GM12878 (cell line): ENCODE measurements at regions not wholly inside any gene's neighbourhood (a gene's known extent, or its start where the extent isn't known, plus 50 kb on each side); places are given as distances from the start of the nearest gene placed in this dataset.
A peak's percentile ranks its signal among the peaks of the same experiment; 100 is the strongest.

Experiments used
- ATAC-seq: fragments of 200-7000 bp; cut with Tn5 transposase; 3 replicates; pipeline ENCODE4 v1.9.1; 2020; ENCODE audit warnings: mild to moderate bottlenecking, moderate library complexity
- BruUV-seq: library from RNA; stranded (reverse); fragments of 400-500 nt; replicated peaks from 2 replicates; lab custom pipeline; 2021; lab: Mats Ljungman, UMichigan
- CTCF ChIA-PET: fragments of 300-600 bp; sonication (Branson Sonifier 250); formaldehyde crosslinking; extraction: SDS; loops from one replicate; lab custom pipeline; 2021; ENCODE audit warnings: inconsistent platforms; lab: Yijun Ruan, JAX
- POLR2A ChIA-PET: fragments of 350-600 bp; formaldehyde crosslinking; extraction: SDS; loops from one replicate; lab custom pipeline; 2021; ENCODE audit warnings: inconsistent platforms; lab: Charles Lee
- RAD21 ChIA-PET: fragments of 300-600 bp; sonication (Branson Sonifier 250); formaldehyde crosslinking; loops from one replicate; lab custom pipeline; 2023; ENCODE audit warnings: antibody characterized with exemption; ENCODE audit not compliant: unreplicated experiment; lab: Charles Lee
- SMC1A ChIA-PET: fragments of 300-600 bp; sonication (Branson Sonifier 250); formaldehyde crosslinking; loops from one replicate; lab custom pipeline; 2023; ENCODE audit not compliant: unreplicated experiment, uncharacterized antibody; lab: Charles Lee
- DNase-seq: peaks from one replicate; pipeline ENCODE4 v3.0.0-alpha.2; 2011; ENCODE audit warnings: low read depth, low spot score
- FAIRE-seq: peaks from 3 replicates; lab custom pipeline; 2011; peaks lifted over from hg19 to GRCh38; lab: Jason Lieb, UNC
- H2AFZ ChIP-seq: 2 replicates; pipeline ENCODE4 v1.6.0; 2011; ENCODE audit warnings: low read depth, low read length, control low read depth; ENCODE audit not compliant: control insufficient read depth
- H3K27ac ChIP-seq: 2 replicates; pipeline ENCODE4 v1.5.1; 2011; ENCODE audit warnings: control low read depth; ENCODE audit not compliant: control insufficient read depth, insufficient read depth
- H3K27me3 ChIP-seq, 2 experiments: replicated peaks in 1 of 2; 2 replicates each; pipeline versions ENCODE4 v1.6.0 to v1.6.1; 2011; ENCODE audit warnings: low read length in 1 of 2; ENCODE audit not compliant: control insufficient read depth in 2 of 2, insufficient read depth in 2 of 2
- H3K36me3 ChIP-seq, 2 experiments: 2 replicates each; pipeline ENCODE4 v1.5.1; 2011; ENCODE audit warnings: low read length in 1 of 2; ENCODE audit not compliant: control insufficient read depth in 2 of 2, insufficient read depth in 2 of 2
- H3K4me1 ChIP-seq: 2 replicates; pipeline ENCODE4 v1.6.1; 2011; ENCODE audit warnings: mild to moderate bottlenecking, low read length, moderate library complexity, mixed read lengths; ENCODE audit not compliant: control insufficient read depth, insufficient read depth
- H3K4me2 ChIP-seq: 2 replicates; pipeline ENCODE4 v1.6.0; 2011; ENCODE audit warnings: control low read depth; ENCODE audit not compliant: control insufficient read depth, insufficient read depth
- H3K4me3 ChIP-seq: fragments of 200-600 bp; sonication (generic); 2 replicates; pipeline ENCODE4 v1.5.1; 2016
- H3K79me2 ChIP-seq: 2 replicates; pipeline ENCODE4 v1.6.0; 2011; ENCODE audit warnings: low read length; ENCODE audit not compliant: control insufficient read depth, insufficient read depth
- H3K9ac ChIP-seq: 2 replicates; pipeline ENCODE4 v1.8.0; 2011; ENCODE audit warnings: low read length, control low read depth, mixed read lengths; ENCODE audit not compliant: control insufficient read depth, insufficient read depth
- H3K9me3 ChIP-seq: replicated peaks from 3 replicates; pipeline ENCODE4 v1.5.1; 2011; ENCODE audit warnings: mild to moderate bottlenecking, low read length; ENCODE audit not compliant: control insufficient read depth, insufficient read depth
- H4K20me1 ChIP-seq: 2 replicates; pipeline ENCODE4 v1.6.0; 2011; ENCODE audit not compliant: control insufficient read depth, insufficient read depth
- ATF3 ChIP-seq: IDR thresholded peaks from 2 replicates; pipeline ENCODE4 v1.6.1; 2011; ENCODE audit warnings: low read depth, mild to moderate bottlenecking, low read length, moderate library complexity, borderline replicate concordance; ENCODE audit errors: extremely low read depth
- ATF7 ChIP-seq: fragments of 450-650 bp; IDR thresholded peaks from 2 replicates; pipeline ENCODE4 v1.6.1; 2016; ENCODE audit warnings: low read depth, mild to moderate bottlenecking
- CBX3 ChIP-seq: fragments of 200-600 bp; sonication (generic); IDR thresholded peaks from 2 replicates; pipeline ENCODE4 v1.6.1; 2016; ENCODE audit warnings: low read depth, borderline replicate concordance
- CHD2 ChIP-seq: IDR thresholded peaks from 2 replicates; pipeline ENCODE4 v1.6.1; 2011; ENCODE audit warnings: low read depth, low read length, improper control_type of control experiment, borderline replicate concordance
- CHD4 ChIP-seq: fragments of 200-600 bp; sonication (generic); IDR thresholded peaks from 2 replicates; pipeline ENCODE4 v1.6.1; 2016; ENCODE audit warnings: mild to moderate bottlenecking
- EGR1 ChIP-seq, 2 experiments: IDR thresholded peaks; 1 replicate in 1 of 2; 2 replicates in 1 of 2; pipeline ENCODE4 v1.6.1; 2011 to 2012; ENCODE audit warnings: low read depth in 2 of 2, low read length in 2 of 2, borderline replicate concordance in 1 of 2, mild to moderate bottlenecking in 1 of 2, moderate library complexity in 1 of 2
- ETV6 ChIP-seq, 2 experiments: fragments of 450-650 bp in 1 of 2; IDR thresholded peaks in 1 of 2; conservative IDR thresholded peaks in 1 of 2; 2 replicates each; pipeline ENCODE4 v1.6.1; 2014; ENCODE audit warnings: antibody characterized with exemption in 1 of 2, borderline replicate concordance in 1 of 2, low read depth in 1 of 2, mild to moderate bottlenecking in 1 of 2, moderate library complexity in 1 of 2
- IRF4 ChIP-seq: IDR thresholded peaks from 2 replicates; pipeline ENCODE4 v1.6.1; 2011; ENCODE audit warnings: low read depth, low read length
- JUNB ChIP-seq: IDR thresholded peaks from 2 replicates; pipeline ENCODE4 v1.6.1; 2016; ENCODE audit warnings: antibody characterized with exemption, mild to moderate bottlenecking
- MEF2A ChIP-seq: IDR thresholded peaks from 2 replicates; pipeline ENCODE4 v1.6.1; 2011; ENCODE audit warnings: low read depth, mild to moderate bottlenecking, low read length, moderate library complexity; ENCODE audit not compliant: insufficient read depth
- NR2F1 ChIP-seq: fragments of 450-650 bp; conservative IDR thresholded peaks from 2 replicates; pipeline ENCODE4 v1.6.1; 2017; ENCODE audit warnings: mild to moderate bottlenecking
- RELA ChIP-seq: fragments of 450-650 bp; IDR thresholded peaks from 2 replicates; pipeline ENCODE4 v1.8.0; 2014; ENCODE audit warnings: borderline replicate concordance; ENCODE audit not compliant: partially characterized antibody
- WRNIP1 ChIP-seq: IDR thresholded peaks from 2 replicates; pipeline ENCODE4 v1.6.1; 2011; ENCODE audit warnings: low read depth, low read length, improper control_type of control experiment, borderline replicate concordance
- ZNF207 ChIP-seq: fragments of 450-650 bp; IDR thresholded peaks from 2 replicates; pipeline ENCODE4 v1.6.1; 2014; ENCODE audit warnings: antibody characterized with exemption, mild to moderate bottlenecking, borderline replicate concordance
- WGBS: methylation state at CpG from one replicate; pipeline ENCODE4 v1.1.6; 2016; ENCODE audit warnings: low lambda C conversion rate; ENCODE audit not compliant: insufficient replicate concordance, insufficient coverage; ENCODE audit errors: missing lambda C conversion rate; 5-methylcytosine and 5-hydroxymethylcytosine counted together
- in situ Hi-C: fragments of 300-500 bp; cut with MboI; formaldehyde crosslinking; loops from 9 replicates; pipeline ENCODE4 v1.14.3; 2018; ENCODE audit warnings: mixed read lengths
- intact Hi-C: fragments of 100-400 bp; cut with micrococcal nuclease; formaldehyde crosslinking; loops from one replicate; pipeline ENCODE4 v1.14.2; 2022; ENCODE audit not compliant: unreplicated experiment
- TF ChIP-seq, protein P1 (sequence below): fragments of 150-350 bp; IDR thresholded peaks from 2 replicates; pipeline ENCODE4 v1.6.1; 2016; ENCODE audit warnings: low read depth, low read length
- TF ChIP-seq, protein P2 (sequence below): fragments of 450-650 bp; IDR thresholded peaks from 2 replicates; pipeline ENCODE4 v1.6.1; 2017; ENCODE audit warnings: antibody characterized with exemption, mild to moderate bottlenecking, moderate library complexity

- TF ChIP-seq ATF3 (no peak), JUNB (no peak), ATF7 (no peak), RELA (no peak), WRNIP1 (no peak)
These were observed 156.2 kb upstream of the NR3C1 start (continued) for GRCh38 chr5:143559586-143560109.

GRCh38 chr5:143558048-143558447, 154.6 kb upstream of the NR3C1 start:
- 92% methylated on average over 1 of the region's 1 CpG for WGBS
- intact Hi-C loops = no loop called here

More at GRCh38 chr5:143558048-143558447, 154.6 kb upstream of the NR3C1 start:
- no peaks in the 10 kb centered on the region for H3K36me3 ChIP-seq
- in situ Hi-C loops = no loop called here
- H3K9me3 ChIP-seq = no peaks in the 10 kb centered on the region
- SMC1A ChIA-PET = interaction anchor here (0.6 to 7.3 kb wide), 12 partner anchors 11 to 144 kb away, joined by 3 to 55 read pairs (median 4); no protein-coding TSS in a partner anchor
- DNase-seq (no peak), FAIRE-seq (peak; percentile 64), ATAC-seq (peak; percentile 64)
- H3K9ac ChIP-seq = no peak overlapping the region
- peaks cover 7% of the 10 kb centered on the region; the same call in 1 of the 2 replicates for H3K4me1 ChIP-seq
- H3K79me2 ChIP-seq = no peaks in the 10 kb centered on the region
- no TSS peak for BruUV-seq
- TF ChIP-seq CBX3 = no peak
- no peak for TF ChIP-seq MEF2A
- no peak for TF ChIP-seq ZNF207
- TF ChIP-seq EGR1 (IDR thresholded peaks at IDR 0.05; ENCODE audit: borderline replicate concordance in 1 of 2, low read depth in 2 of 2, low read length in 2 of 2) = no peak
- TF ChIP-seq NR2F1 = peak; percentile 36; the same call in 1 of the 2 replicates
- TF ChIP-seq, protein P1, sequence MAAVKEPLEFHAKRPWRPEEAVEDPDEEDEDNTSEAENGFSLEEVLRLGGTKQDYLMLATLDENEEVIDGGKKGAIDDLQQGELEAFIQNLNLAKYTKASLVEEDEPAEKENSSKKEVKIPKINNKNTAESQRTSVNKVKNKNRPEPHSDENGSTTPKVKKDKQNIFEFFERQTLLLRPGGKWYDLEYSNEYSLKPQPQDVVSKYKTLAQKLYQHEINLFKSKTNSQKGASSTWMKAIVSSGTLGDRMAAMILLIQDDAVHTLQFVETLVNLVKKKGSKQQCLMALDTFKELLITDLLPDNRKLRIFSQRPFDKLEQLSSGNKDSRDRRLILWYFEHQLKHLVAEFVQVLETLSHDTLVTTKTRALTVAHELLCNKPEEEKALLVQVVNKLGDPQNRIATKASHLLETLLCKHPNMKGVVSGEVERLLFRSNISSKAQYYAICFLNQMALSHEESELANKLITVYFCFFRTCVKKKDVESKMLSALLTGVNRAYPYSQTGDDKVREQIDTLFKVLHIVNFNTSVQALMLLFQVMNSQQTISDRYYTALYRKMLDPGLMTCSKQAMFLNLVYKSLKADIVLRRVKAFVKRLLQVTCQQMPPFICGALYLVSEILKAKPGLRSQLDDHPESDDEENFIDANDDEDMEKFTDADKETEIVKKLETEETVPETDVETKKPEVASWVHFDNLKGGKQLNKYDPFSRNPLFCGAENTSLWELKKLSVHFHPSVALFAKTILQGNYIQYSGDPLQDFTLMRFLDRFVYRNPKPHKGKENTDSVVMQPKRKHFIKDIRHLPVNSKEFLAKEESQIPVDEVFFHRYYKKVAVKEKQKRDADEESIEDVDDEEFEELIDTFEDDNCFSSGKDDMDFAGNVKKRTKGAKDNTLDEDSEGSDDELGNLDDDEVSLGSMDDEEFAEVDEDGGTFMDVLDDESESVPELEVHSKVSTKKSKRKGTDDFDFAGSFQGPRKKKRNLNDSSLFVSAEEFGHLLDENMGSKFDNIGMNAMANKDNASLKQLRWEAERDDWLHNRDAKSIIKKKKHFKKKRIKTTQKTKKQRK = no peak
- TF ChIP-seq IRF4 = 0 out of 2 replicates have a peak, but pooled peaks have one; percentile 8
- TF ChIP-seq ETV6 (conservative IDR thresholded peaks at IDR 0.05 in 1 of 2, IDR thresholded peaks at IDR 0.05 in 1 of 2; ENCODE audit: borderline replicate concordance in 1 of 2, low read depth in 1 of 2) = no peak
- TF ChIP-seq, protein P2, sequence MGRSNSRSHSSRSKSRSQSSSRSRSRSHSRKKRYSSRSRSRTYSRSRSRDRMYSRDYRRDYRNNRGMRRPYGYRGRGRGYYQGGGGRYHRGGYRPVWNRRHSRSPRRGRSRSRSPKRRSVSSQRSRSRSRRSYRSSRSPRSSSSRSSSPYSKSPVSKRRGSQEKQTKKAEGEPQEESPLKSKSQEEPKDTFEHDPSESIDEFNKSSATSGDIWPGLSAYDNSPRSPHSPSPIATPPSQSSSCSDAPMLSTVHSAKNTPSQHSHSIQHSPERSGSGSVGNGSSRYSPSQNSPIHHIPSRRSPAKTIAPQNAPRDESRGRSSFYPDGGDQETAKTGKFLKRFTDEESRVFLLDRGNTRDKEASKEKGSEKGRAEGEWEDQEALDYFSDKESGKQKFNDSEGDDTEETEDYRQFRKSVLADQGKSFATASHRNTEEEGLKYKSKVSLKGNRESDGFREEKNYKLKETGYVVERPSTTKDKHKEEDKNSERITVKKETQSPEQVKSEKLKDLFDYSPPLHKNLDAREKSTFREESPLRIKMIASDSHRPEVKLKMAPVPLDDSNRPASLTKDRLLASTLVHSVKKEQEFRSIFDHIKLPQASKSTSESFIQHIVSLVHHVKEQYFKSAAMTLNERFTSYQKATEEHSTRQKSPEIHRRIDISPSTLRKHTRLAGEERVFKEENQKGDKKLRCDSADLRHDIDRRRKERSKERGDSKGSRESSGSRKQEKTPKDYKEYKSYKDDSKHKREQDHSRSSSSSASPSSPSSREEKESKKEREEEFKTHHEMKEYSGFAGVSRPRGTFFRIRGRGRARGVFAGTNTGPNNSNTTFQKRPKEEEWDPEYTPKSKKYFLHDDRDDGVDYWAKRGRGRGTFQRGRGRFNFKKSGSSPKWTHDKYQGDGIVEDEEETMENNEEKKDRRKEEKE = no peak
- no peak for TF ChIP-seq CHD2
- TF ChIP-seq CHD4 = no peak
- POLR2A ChIA-PET = no interaction called here
- no peak overlapping the region for H3K27ac ChIP-seq
- RAD21 ChIA-PET = interaction anchor here (1.0 kb wide), 1 partner anchor 262 kb away, joined by 6 read pairs; no protein-coding TSS in a partner anchor
- H3K4me2 ChIP-seq = no peak overlapping the region
- no peak overlapping the region for H3K4me3 ChIP-seq
- H2AFZ ChIP-seq = no peak overlapping the region
- no peaks in the 10 kb centered on the region for H3K27me3 ChIP-seq
- H4K20me1 ChIP-seq = no peaks in the 10 kb centered on the region
- CTCF ChIA-PET = no interaction called here
